GM23338 (cell line): ENCODE measurements at regions not wholly inside any gene's neighbourhood (a gene's known extent, or its start where the extent isn't known, plus 50 kb on each side); places are given as distances from the start of the nearest gene placed in this dataset.

Source experiments
- ATAC-seq: fragments of 200-7000 bp; cut with Tn5 transposase; 3 replicates; pipeline ENCODE4 v1.9.1; 2020
- DNase-seq: peaks from one replicate; pipeline ENCODE4 v3.0.0-alpha.2; 2015; ENCODE audit warnings: low spot score
- H2AFZ ChIP-seq: fragments of 200-600 bp; sonication (generic); 2 replicates; pipeline ENCODE4 v1.8.0; 2016; ENCODE audit warnings: antibody characterized with exemption, mild to moderate bottlenecking, moderate library complexity
- H3F3A ChIP-seq: fragments of 200-600 bp; sonication (generic); replicated peaks from 2 replicates; pipeline ENCODE4 v1.8.0; 2017; ENCODE audit warnings: antibody characterized with exemption, mixed run types, low read depth
- H3K27ac ChIP-seq: fragments of 200-600 bp; sonication (generic); 2 replicates; pipeline ENCODE4 v1.6.1; 2016; ENCODE audit warnings: low read depth
- H3K27me3 ChIP-seq: fragments of 200-600 bp; sonication (generic); 2 replicates; pipeline ENCODE4 v1.8.0; 2016; ENCODE audit warnings: mild to moderate bottlenecking, mixed run types, moderate library complexity; ENCODE audit not compliant: insufficient read depth
- H3K36me3 ChIP-seq: fragments of 200-600 bp; sonication (generic); 2 replicates; pipeline ENCODE4 v1.8.0; 2016; ENCODE audit warnings: mild to moderate bottlenecking; ENCODE audit not compliant: insufficient read depth
- H3K4me1 ChIP-seq: fragments of 200-600 bp; sonication (generic); 2 replicates; pipeline ENCODE4 v1.8.0; 2016; ENCODE audit warnings: mild to moderate bottlenecking, moderate library complexity; ENCODE audit not compliant: insufficient read depth
- H3K4me2 ChIP-seq: fragments of 200-600 bp; sonication (generic); 2 replicates; pipeline ENCODE4 v1.7.1; 2017; ENCODE audit warnings: mixed run types
- H3K4me3 ChIP-seq: fragments of 200-600 bp; sonication (generic); 2 replicates; pipeline ENCODE4 v1.6.1; 2016; ENCODE audit warnings: mixed run types
- H3K79me2 ChIP-seq: fragments of 200-600 bp; sonication (generic); replicated peaks from 2 replicates; pipeline ENCODE4 v1.8.0; 2017; ENCODE audit warnings: mild to moderate bottlenecking; ENCODE audit not compliant: insufficient read depth
- H3K9me2 ChIP-seq: fragments of 200-600 bp; sonication (generic); 2 replicates; pipeline ENCODE4 v1.8.0; 2017; ENCODE audit not compliant: insufficient read depth
- H4K20me1 ChIP-seq: fragments of 200-600 bp; sonication (generic); replicated peaks from 2 replicates; pipeline ENCODE4 v1.8.0; 2017; ENCODE audit warnings: mild to moderate bottlenecking; ENCODE audit not compliant: insufficient read depth
- H3K27ac Mint-ChIP-seq: 2 replicates; pipeline ENCODE4 v1.8.0; 2020; ENCODE audit warnings: inconsistent platforms, mild to moderate bottlenecking, moderate library complexity, mixed read lengths
- H3K27me3 Mint-ChIP-seq: 3 replicates; pipeline ENCODE4 v1.8.0; 2022; ENCODE audit warnings: low read depth, mild to moderate bottlenecking, moderate library complexity, mixed read lengths, inconsistent platforms; ENCODE audit not compliant: insufficient read depth, poor library complexity
- H3K36me3 Mint-ChIP-seq: 3 replicates; pipeline ENCODE4 v1.8.0; 2021; ENCODE audit warnings: low read depth, mild to moderate bottlenecking, inconsistent platforms, moderate library complexity, mixed read lengths
- H3K4me1 Mint-ChIP-seq: 3 replicates; pipeline ENCODE4 v1.8.0; 2020; ENCODE audit warnings: mild to moderate bottlenecking, inconsistent platforms, mixed read lengths
- H3K4me3 Mint-ChIP-seq: 3 replicates; pipeline ENCODE4 v1.8.0; 2021; ENCODE audit warnings: moderate library complexity, mild to moderate bottlenecking, inconsistent platforms, mixed read lengths
- H3K9me3 Mint-ChIP-seq: 3 replicates; pipeline ENCODE4 v1.8.0; 2020; ENCODE audit warnings: moderate library complexity, mild to moderate bottlenecking, inconsistent platforms, mixed read lengths
- CREB1 ChIP-seq: fragments of 250-450 bp; sonication (Bioruptor Pico); IDR thresholded peaks from 2 replicates; pipeline ENCODE4 v1.5.0; 2020; ENCODE audit warnings: low read depth, mild to moderate bottlenecking, moderate library complexity
- CTCF ChIP-seq, 2 experiments: fragments of 200-600 bp in 1 of 2; sonication (generic) in 1 of 2; conservative IDR thresholded peaks; 2 replicates each; pipeline versions ENCODE4 v1.5.1 to v1.6.1; 2016 to 2017; ENCODE audit warnings: antibody characterized with exemption in 2 of 2, low read depth in 2 of 2, mild to moderate bottlenecking in 2 of 2, moderate library complexity in 1 of 2
- ETS1 ChIP-seq: IDR thresholded peaks from 2 replicates; pipeline ENCODE4 v1.6.1; 2016; ENCODE audit warnings: antibody characterized with exemption
- EZH2 ChIP-seq: fragments of 200-600 bp; sonication (generic); IDR thresholded peaks from one replicate; pipeline ENCODE4 v1.8.0; 2017; ENCODE audit warnings: antibody characterized with exemption, mild to moderate bottlenecking, low read depth; ENCODE audit not compliant: unreplicated experiment
- EZH2phosphoT487 ChIP-seq: fragments of 200-600 bp; sonication (generic); IDR thresholded peaks from one replicate; pipeline ENCODE4 v1.8.1; 2018; ENCODE audit warnings: antibody characterized with exemption; ENCODE audit not compliant: unreplicated experiment
- JUNB ChIP-seq: IDR thresholded peaks from one replicate; pipeline ENCODE4 v1.6.1; 2016; ENCODE audit warnings: antibody characterized with exemption; ENCODE audit not compliant: unreplicated experiment
- NANOG ChIP-seq: IDR thresholded peaks from 2 replicates; pipeline ENCODE4 v1.6.1; 2016; ENCODE audit warnings: antibody characterized with exemption, borderline replicate concordance
- POLR2AphosphoS5 ChIP-seq: IDR thresholded peaks from 2 replicates; pipeline ENCODE4 v1.6.1; 2016; ENCODE audit warnings: antibody characterized with exemption, low read depth
- REST ChIP-seq: IDR thresholded peaks from one replicate; pipeline ENCODE4 v1.6.1; 2018; ENCODE audit warnings: antibody characterized with exemption; ENCODE audit not compliant: unreplicated experiment
- STAT1 ChIP-seq: IDR thresholded peaks from one replicate; pipeline ENCODE4 v1.6.1; 2016; ENCODE audit warnings: antibody characterized with exemption; ENCODE audit not compliant: unreplicated experiment
- ZNF114 ChIP-seq: fragments of 250-450 bp; sonication (Bioruptor Pico); IDR thresholded peaks from 2 replicates; pipeline ENCODE4 v1.5.0; 2020; ENCODE audit warnings: mild to moderate bottlenecking, moderate library complexity
- ZNF331 ChIP-seq: fragments of 250-450 bp; sonication (Bioruptor Pico); IDR thresholded peaks from 2 replicates; pipeline ENCODE4 v1.5.0; 2020; ENCODE audit warnings: low read depth, mild to moderate bottlenecking, moderate library complexity

- Mint-ChIP-seq H3K27me3 (no peaks in the 10 kb centered on the region), H3K27ac (no peak overlapping the region), H3K4me3 (no peak overlapping the region), H3K9me3 (peaks cover 7% of the 10 kb centered on the region; the same call in 2 of the 3 replicates), H3K36me3 (no peaks in the 10 kb centered on the region), H3K4me1 (no peaks in the 10 kb centered on the region)
- no peaks in the 10 kb centered on the region for H3K79me2 ChIP-seq
- TF ChIP-seq STAT1 (no peak), ZNF331 (CRISPR knock-in tag) (no peak), EZH2phosphoT487 (no peak), ETS1 (no peak)
- DNase-seq (no peak), ATAC-seq (no peak)
- no peaks in the 10 kb centered on the region for H3F3A ChIP-seq
- no peaks in the 10 kb centered on the region for H3K36me3 ChIP-seq
- H4K20me1 ChIP-seq = no peaks in the 10 kb centered on the region
- H3K27ac ChIP-seq = no peak overlapping the region
- no peak overlapping the region for H3K4me2 ChIP-seq
- no peaks in the 10 kb centered on the region for H3K4me1 ChIP-seq
- H3K9me2 ChIP-seq = no peaks in the 10 kb centered on the region
- H2AFZ ChIP-seq = no peak overlapping the region
- H3K27me3 ChIP-seq = no peaks in the 10 kb centered on the region
- H3K4me3 ChIP-seq = no peak overlapping the region
Measured at GRCh38 chr12:60279221-60279620, 683.4 kb downstream of the SLC16A7 start.

- ATAC-seq = no peak
- H3K36me3 Mint-ChIP-seq = no peaks in the 10 kb centered on the region
Measured at GRCh38 chr12:60281522-60281921, 685.7 kb downstream of the SLC16A7 start.

GRCh38 chr12:60290532-60290931, 694.7 kb downstream of the SLC16A7 start:
- H3K27me3 Mint-ChIP-seq = peaks cover 2% of the 10 kb centered on the region
- peaks cover 45% of the 10 kb centered on the region for H3K9me3 Mint-ChIP-seq
- peaks cover 8% of the 10 kb centered on the region; the same call in 1 of the 2 replicates for H3K36me3 ChIP-seq
- H3K4me2 ChIP-seq = no peak overlapping the region
- H3K36me3 Mint-ChIP-seq = peaks cover 37% of the 10 kb centered on the region
- H3K9me2 ChIP-seq = 0 out of 2 replicates have a peak, but pooled peaks cover 10% of the 10 kb centered on the region
- H3K27ac ChIP-seq = no peak overlapping the region
- H3K27ac Mint-ChIP-seq = no peak overlapping the region
- no peak for DNase-seq
- no peak for ATAC-seq
- H3K79me2 ChIP-seq = no peaks in the 10 kb centered on the region
- H3K4me3 Mint-ChIP-seq = no peak overlapping the region
- no peak overlapping the region for H2AFZ ChIP-seq
- H3K27me3 ChIP-seq = no peaks in the 10 kb centered on the region
- H3K4me3 ChIP-seq = no peak overlapping the region
- no peaks in the 10 kb centered on the region for H4K20me1 ChIP-seq
- no peaks in the 10 kb centered on the region for H3K4me1 Mint-ChIP-seq
- no peaks in the 10 kb centered on the region for H3F3A ChIP-seq
- no peaks in the 10 kb centered on the region for H3K4me1 ChIP-seq
- TF ChIP-seq JUNB (no peak), POLR2AphosphoS5 (no peak), EZH2 (no peak), CTCF (conservative IDR thresholded peaks at IDR 0.05; ENCODE audit: low read depth in 2 of 2) (no peak), STAT1 (no peak), NANOG (no peak), EZH2phosphoT487 (no peak), ZNF114 (CRISPR knock-in tag) (no peak), ETS1 (no peak), CREB1 (CRISPR knock-in tag) (no peak), REST (no peak)

More at GRCh38 chr12:60281522-60281921, 685.7 kb downstream of the SLC16A7 start:
- no peak for TF ChIP-seq JUNB
- Mint-ChIP-seq H3K9me3 (peaks cover 7% of the 10 kb centered on the region; the same call in 2 of the 3 replicates), H3K4me3 (no peak overlapping the region), H3K4me1 (no peaks in the 10 kb centered on the region), H3K27ac (no peak overlapping the region), H3K27me3 (no peaks in the 10 kb centered on the region)
- H4K20me1 ChIP-seq = no peaks in the 10 kb centered on the region
- DNase-seq = no peak
- H3K4me3 ChIP-seq = no peak overlapping the region
- no peak overlapping the region for H3K27ac ChIP-seq
- no peaks in the 10 kb centered on the region for H3K27me3 ChIP-seq
- H3K9me2 ChIP-seq = no peaks in the 10 kb centered on the region
- H3K36me3 ChIP-seq = no peaks in the 10 kb centered on the region
- H3K4me2 ChIP-seq = no peak overlapping the region
- H3K4me1 ChIP-seq = no peaks in the 10 kb centered on the region
- H3K79me2 ChIP-seq = no peaks in the 10 kb centered on the region
- no peaks in the 10 kb centered on the region for H3F3A ChIP-seq
- no peak overlapping the region for H2AFZ ChIP-seq
